GM06990 (cell line): ENCODE measurements at regions not wholly inside any gene's neighbourhood (a gene's known extent, or its start where the extent isn't known, plus 50 kb on each side); places are given as distances from the start of the nearest gene placed in this dataset.
A peak's percentile ranks its signal among the peaks of the same experiment; 100 is the strongest.

Source experiments
- DNase-seq: peaks from one replicate; pipeline ENCODE4 v3.0.0-alpha.2; 2011; ENCODE audit not compliant: insufficient read length; ENCODE audit errors: extremely low read depth
- H3K27me3 ChIP-seq: replicated peaks from 2 replicates; pipeline ENCODE4 v1.6.0; 2011; ENCODE audit warnings: low read length; ENCODE audit not compliant: control insufficient read depth, insufficient read depth
- H3K36me3 ChIP-seq: 2 replicates; pipeline ENCODE4 v1.5.1; 2011; ENCODE audit warnings: low read length; ENCODE audit not compliant: control insufficient read depth, insufficient read depth
- H3K4me3 ChIP-seq: replicated peaks from 2 replicates; pipeline ENCODE4 v1.5.1; 2011; ENCODE audit warnings: low read depth, mild to moderate bottlenecking, control low read depth, low read length
- TF ChIP-seq, protein P1 (sequence below): IDR thresholded peaks from 2 replicates; pipeline ENCODE4 v1.5.1; 2011; ENCODE audit warnings: low read length, control low read depth, mild to moderate bottlenecking, inconsistent platforms; ENCODE audit not compliant: insufficient read depth, poor library complexity, severe bottlenecking

DNA sequence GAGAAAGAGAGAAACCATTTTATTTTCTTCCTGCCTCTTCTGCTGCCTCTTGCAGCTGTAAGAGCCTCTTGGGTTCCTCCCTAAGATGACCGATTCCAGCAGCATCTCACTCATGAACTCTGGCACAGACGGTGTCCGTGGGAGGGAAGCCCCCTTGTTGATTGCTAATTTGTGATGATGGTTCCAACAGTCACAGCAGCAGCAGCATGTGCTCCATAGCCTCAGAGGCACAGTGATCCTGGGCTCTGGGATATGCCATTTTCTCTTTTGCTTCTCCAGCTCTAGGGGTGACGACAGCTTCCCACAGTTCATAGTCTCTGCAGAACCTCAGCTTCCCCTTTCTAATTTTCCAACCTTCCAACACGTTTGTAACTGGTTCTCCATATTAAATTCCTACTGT lies 324.2 kb upstream of the HS6ST1 start:
- H3K4me3 ChIP-seq: no peak overlapping the region
- no peaks in the 10 kb centered on the region; the same call in 1 of the 2 replicates for H3K27me3 ChIP-seq
- no peak for DNase-seq
- no peaks in the 10 kb centered on the region for H3K36me3 ChIP-seq
- TF ChIP-seq, protein P1, sequence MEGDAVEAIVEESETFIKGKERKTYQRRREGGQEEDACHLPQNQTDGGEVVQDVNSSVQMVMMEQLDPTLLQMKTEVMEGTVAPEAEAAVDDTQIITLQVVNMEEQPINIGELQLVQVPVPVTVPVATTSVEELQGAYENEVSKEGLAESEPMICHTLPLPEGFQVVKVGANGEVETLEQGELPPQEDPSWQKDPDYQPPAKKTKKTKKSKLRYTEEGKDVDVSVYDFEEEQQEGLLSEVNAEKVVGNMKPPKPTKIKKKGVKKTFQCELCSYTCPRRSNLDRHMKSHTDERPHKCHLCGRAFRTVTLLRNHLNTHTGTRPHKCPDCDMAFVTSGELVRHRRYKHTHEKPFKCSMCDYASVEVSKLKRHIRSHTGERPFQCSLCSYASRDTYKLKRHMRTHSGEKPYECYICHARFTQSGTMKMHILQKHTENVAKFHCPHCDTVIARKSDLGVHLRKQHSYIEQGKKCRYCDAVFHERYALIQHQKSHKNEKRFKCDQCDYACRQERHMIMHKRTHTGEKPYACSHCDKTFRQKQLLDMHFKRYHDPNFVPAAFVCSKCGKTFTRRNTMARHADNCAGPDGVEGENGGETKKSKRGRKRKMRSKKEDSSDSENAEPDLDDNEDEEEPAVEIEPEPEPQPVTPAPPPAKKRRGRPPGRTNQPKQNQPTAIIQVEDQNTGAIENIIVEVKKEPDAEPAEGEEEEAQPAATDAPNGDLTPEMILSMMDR: no peak

DNA sequence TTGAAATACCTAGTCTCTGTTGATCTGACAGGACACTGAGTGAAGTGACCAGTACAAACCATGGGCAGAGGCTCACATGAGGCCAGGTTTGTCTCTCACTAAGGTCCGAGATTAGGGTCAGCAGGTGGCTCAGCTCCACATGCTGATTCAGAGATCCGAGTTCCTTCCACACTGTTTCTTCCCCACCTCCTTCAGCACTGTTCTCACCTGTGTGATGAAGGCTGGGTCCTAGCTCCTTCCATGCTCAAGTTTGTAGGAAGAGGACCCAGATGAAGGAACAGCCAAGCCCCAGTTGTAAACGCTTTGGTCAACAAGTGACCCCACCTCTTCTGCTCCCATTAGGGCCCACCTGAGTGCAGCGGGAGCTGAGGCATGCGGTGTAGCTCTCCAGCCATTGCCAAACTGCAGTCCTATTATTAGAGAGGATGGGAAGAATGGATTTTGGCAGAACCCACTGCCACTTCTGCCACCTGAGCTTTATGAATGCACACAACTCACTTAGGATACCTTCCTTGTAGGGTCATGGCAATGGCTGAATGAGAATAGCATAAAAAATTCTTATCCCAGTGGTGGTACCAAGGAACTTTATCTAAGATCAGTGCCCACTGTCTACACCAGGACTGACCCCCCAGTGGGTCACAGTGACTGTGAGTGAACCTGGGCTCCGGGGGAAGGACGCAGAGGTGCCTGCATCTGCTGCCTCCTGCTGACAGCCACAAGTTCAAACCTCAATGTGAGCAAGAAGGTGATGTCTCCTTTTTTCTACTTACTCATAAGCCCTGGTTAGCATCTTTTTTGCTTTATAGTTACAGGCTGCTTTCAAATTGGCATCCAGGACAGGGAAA lies 324.8 kb upstream of the HS6ST1 start:
- no peaks in the 10 kb centered on the region; the same call in 1 of the 2 replicates for H3K27me3 ChIP-seq
- H3K4me3 ChIP-seq: no peak overlapping the region
- DNase-seq: no peak
- H3K36me3 ChIP-seq: no peaks in the 10 kb centered on the region
- TF ChIP-seq, protein P1: peak; percentile 3

DNA sequence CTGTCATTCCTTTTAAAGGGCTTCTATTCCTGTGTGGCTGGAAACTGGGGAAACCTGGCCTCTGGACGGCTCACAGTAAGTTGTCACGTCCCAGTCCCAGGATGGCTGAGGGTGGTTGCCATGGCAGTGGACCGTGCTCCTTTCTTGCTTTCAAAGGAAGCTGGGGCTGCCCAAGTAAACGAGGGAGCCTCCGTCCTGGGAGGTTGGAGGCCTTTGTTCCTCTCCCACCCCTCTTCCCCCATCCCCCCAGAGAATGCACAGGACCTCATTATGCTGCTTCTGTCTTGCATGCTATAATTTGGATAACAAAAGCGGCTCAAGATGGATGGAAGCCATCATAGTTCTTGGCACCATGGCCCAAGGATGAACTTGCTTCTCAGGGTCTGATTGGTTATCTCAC lies 325.5 kb upstream of the HS6ST1 start:
- Histone ChIP-seq H3K36me3 (no peaks in the 10 kb centered on the region), H3K4me3 (no peak overlapping the region), H3K27me3 (no peaks in the 10 kb centered on the region; the same call in 1 of the 2 replicates)
- TF ChIP-seq, protein P1: no peak
- DNase-seq: no peak

DNA sequence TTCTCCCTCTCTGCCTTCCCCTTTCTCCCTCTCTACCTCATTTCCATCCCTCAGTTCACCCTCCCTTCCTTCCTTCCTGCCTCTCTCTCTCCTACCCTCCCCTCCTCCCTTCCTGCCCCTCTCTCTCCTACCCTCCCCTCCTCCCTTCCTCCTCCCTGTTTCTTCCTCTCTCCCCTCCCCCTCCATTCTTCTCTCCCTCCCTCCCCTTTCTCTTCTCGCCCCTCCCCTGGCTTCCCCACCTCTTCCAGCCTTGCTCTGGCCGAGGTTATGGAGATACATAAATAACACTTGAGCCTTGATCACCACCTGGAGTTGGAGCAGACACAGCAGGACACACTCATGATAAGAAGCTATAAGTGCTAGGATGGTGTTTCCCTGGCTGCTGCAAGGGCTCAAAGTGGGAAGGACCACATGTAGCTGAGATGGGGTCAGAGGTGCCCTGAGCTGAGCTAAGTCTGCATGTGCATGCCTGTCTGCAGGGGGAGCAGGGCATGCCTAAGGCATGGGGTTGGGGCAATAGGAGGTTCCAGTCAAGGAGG lies 326.1 kb upstream of the HS6ST1 start:
- Histone ChIP-seq H3K27me3 (no peaks in the 10 kb centered on the region; the same call in 1 of the 2 replicates), H3K36me3 (no peaks in the 10 kb centered on the region), H3K4me3 (no peak overlapping the region)
- DNase-seq: no peak
- TF ChIP-seq, protein P1: no peak

DNA sequence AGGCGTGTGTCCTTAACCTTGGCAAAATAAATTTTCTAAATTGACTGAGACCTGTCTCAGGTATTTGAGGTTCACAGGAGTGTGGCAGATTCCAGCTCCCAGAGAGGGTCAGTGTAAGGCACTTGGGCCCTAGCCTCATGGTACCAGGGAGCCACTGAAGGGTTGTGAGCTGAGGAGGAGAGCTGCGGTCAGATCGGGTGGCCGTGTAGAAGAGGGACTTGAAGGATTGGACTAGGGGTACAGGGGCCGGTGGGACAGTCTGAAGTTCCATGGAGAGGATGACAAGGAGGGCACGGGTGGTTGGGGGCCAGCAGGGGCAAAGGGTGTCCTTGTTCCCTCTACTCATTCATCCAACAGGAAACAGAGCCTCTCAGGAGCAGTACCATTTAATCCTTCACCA lies 327.0 kb upstream of the HS6ST1 start:
- Histone ChIP-seq H3K27me3 (no peaks in the 10 kb centered on the region; the same call in 1 of the 2 replicates), H3K4me3 (no peak overlapping the region), H3K36me3 (no peaks in the 10 kb centered on the region)
- TF ChIP-seq, protein P1: no peak
- DNase-seq: no peak
